GM21529 (cell line): ENCODE measurements at regions not wholly inside any gene's neighbourhood (a gene's known extent, or its start where the extent isn't known, plus 50 kb on each side); places are given as distances from the start of the nearest gene placed in this dataset.
A peak's percentile ranks its signal among the peaks of the same experiment; 100 is the strongest.
"Not testable (repeated sequence)": the region's sequence is repeated elsewhere in the genome, so short reads cannot be mapped to it uniquely, and the experiment has no call there.

Experiments used
- ATAC-seq: cut with Tn5 transposase; IDR thresholded peaks from one replicate; pipeline ENCODE4 v1.9.1; 2021; ENCODE audit not compliant: unreplicated experiment

- ATAC-seq, result no peak
Measured at GRCh38 chr21:14757533-14758327, 211.6 kb upstream of the SAMSN1 start.

- no peak for ATAC-seq
Measured at GRCh38 chr21:14755086-14755485, 209.0 kb upstream of the SAMSN1 start.

- ATAC-seq, result no peak
Measured at GRCh38 chr21:14754682-14755081, 208.6 kb upstream of the SAMSN1 start.

GRCh38 chr21:14754259-14754604 lies 208.1 kb upstream of the SAMSN1 start:
- ATAC-seq, result no peak

GRCh38 chr21:14753466-14754258 lies 207.5 kb upstream of the SAMSN1 start:
- no peak for ATAC-seq

- no peak for ATAC-seq
Measured at GRCh38 chr21:14753069-14753465, 207.0 kb upstream of the SAMSN1 start.

GRCh38 chr21:14752345-14752909 lies 206.3 kb upstream of the SAMSN1 start:
- no peak for ATAC-seq

GRCh38 chr21:14751602-14752344 lies 205.7 kb upstream of the SAMSN1 start:
- no peak for ATAC-seq

- no peak for ATAC-seq
Measured at GRCh38 chr21:14751011-14751410, 204.9 kb upstream of the SAMSN1 start.

- no peak for ATAC-seq
Measured at GRCh38 chr21:14750041-14750440, 203.9 kb upstream of the SAMSN1 start.

- ATAC-seq, result no peak
Measured at GRCh38 chr21:14748662-14749061, 202.5 kb upstream of the SAMSN1 start.

- no peak for ATAC-seq
Measured at GRCh38 chr21:14744368-14744767, 198.3 kb upstream of the SAMSN1 start.

- ATAC-seq, result no peak
Measured at GRCh38 chr21:14742119-14742518, 196.0 kb upstream of the SAMSN1 start.

GRCh38 chr21:14741256-14741655 lies 195.1 kb upstream of the SAMSN1 start:
- no peak for ATAC-seq

- no peak for ATAC-seq
Measured at GRCh38 chr21:14740692-14741091, 194.6 kb upstream of the SAMSN1 start.

- ATAC-seq, result no peak
Measured at GRCh38 chr21:14740116-14740515, 194.0 kb upstream of the SAMSN1 start.

- no peak for ATAC-seq
Measured at GRCh38 chr21:14739590-14739989, 193.5 kb upstream of the SAMSN1 start.

GRCh38 chr21:14738576-14738975 lies 192.5 kb upstream of the SAMSN1 start:
- ATAC-seq, result not testable (repeated sequence)

- ATAC-seq, result peak; percentile 58
Measured at GRCh38 chr21:14737922-14738321, 191.8 kb upstream of the SAMSN1 start.

- ATAC-seq, result no peak
Measured at GRCh38 chr21:14737284-14737691, 191.2 kb upstream of the SAMSN1 start.

GRCh38 chr21:14736672-14737071 lies 190.6 kb upstream of the SAMSN1 start:
- no peak for ATAC-seq
